ENCODE measurements at regions not wholly inside any gene's neighbourhood (a gene's known extent, or its start where the extent isn't known, plus 50 kb on each side); places are given as distances from the start of the nearest gene placed in this dataset.
"Not testable (repeated sequence)": the region's sequence is repeated elsewhere in the genome, so short reads cannot be mapped to it uniquely, and the experiment has no call there.

GRCh38 chr13:81230386-81230785 lies 889.5 kb upstream of the SPRY2 start:
- H3K36me3 ChIP-seq (ENCODE audit: control insufficient read depth in 2 of 3, insufficient read depth in 3 of 3, low read length in 3 of 3), result no peaks in the 10 kb centered on the region
- no peak overlapping the region for H3K4me3 ChIP-seq (ENCODE audit: low read length in 3 of 3)
- no peak overlapping the region for H3K9ac ChIP-seq (ENCODE audit: low read length in 3 of 3)
- H3K4me1 ChIP-seq (ENCODE audit: control insufficient read depth in 2 of 3, insufficient read depth in 2 of 3, low read depth in 1 of 3, low read length in 3 of 3), result no peaks in the 10 kb centered on the region
- no peak for FAIRE-seq
- no peaks in the 10 kb centered on the region for H3K9me3 ChIP-seq (ENCODE audit: control insufficient read depth in 2 of 3, insufficient read depth in 1 of 3, low read length in 3 of 3)
- TF ChIP-seq CTCF (IDR thresholded peaks at IDR 0.05; ENCODE audit: borderline replicate concordance, extremely low read depth, insufficient read depth), result no peak
- DNase-seq, result no peak
- no peak overlapping the region for H3K27ac ChIP-seq (ENCODE audit: low read depth in 2 of 2, low read length in 2 of 2)
- H3K27me3 ChIP-seq (ENCODE audit: control insufficient read depth, insufficient read depth, low read length), result no peaks in the 10 kb centered on the region
- intact Hi-C loops (cut with DNase I), result no loop called here

- H3K9ac ChIP-seq (ENCODE audit: low read length in 3 of 3); intact Hi-C loops (cut with DNase I); H3K9me3 ChIP-seq (ENCODE audit: control insufficient read depth in 2 of 3, insufficient read depth in 1 of 3, low read length in 3 of 3); H3K36me3 ChIP-seq (ENCODE audit: control insufficient read depth in 2 of 3, insufficient read depth in 3 of 3, low read length in 3 of 3); H3K27ac ChIP-seq (ENCODE audit: low read depth in 2 of 2, low read length in 2 of 2); H3K4me1 ChIP-seq (ENCODE audit: control insufficient read depth in 2 of 3, insufficient read depth in 2 of 3, low read depth in 1 of 3, low read length in 3 of 3); H3K27me3 ChIP-seq (ENCODE audit: control insufficient read depth, insufficient read depth, low read length); FAIRE-seq; H3K4me3 ChIP-seq (ENCODE audit: low read length in 3 of 3); DNase-seq: not testable (repeated sequence)
Observed at GRCh38 chr13:81226830-81227229, 885.9 kb upstream of the SPRY2 start.

DNA sequence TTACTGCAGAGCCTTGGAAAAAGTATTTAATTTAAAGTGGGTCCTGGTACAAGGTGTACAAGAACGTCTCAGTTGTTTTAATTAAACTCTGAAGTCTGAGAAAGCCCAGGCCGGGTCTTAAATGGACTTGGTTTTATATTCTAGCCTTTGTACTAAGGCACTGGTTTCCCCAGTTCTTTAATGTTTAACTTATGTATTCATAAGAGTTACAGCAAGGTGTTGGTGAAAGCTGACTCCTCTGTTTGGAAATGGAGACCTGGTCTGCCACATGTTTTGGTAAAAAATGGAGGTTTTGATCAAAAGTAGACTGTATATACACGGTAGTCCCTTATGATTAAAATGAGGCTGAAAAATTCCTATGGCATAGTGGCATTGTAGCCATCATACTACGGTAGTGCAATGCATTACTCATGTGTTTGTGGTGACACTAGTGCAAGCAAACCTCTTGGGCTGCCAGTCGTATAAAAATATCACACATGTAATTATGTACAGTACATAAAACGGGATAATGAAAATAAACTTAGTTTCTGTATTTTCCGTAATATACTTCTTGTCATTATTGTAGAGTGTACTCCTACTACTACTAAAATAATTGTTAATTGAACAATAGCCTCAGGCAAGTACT lies 883.4 kb upstream of the SPRY2 start:
- Histone ChIP-seq H3K4me1 (ENCODE audit: control insufficient read depth in 2 of 3, insufficient read depth in 2 of 3, low read depth in 1 of 3, low read length in 3 of 3) (no peaks in the 10 kb centered on the region), H3K36me3 (ENCODE audit: control insufficient read depth in 2 of 3, insufficient read depth in 3 of 3, low read length in 3 of 3) (no peaks in the 10 kb centered on the region), H3K4me3 (ENCODE audit: low read length in 3 of 3) (no peak overlapping the region), H3K27me3 (ENCODE audit: control insufficient read depth, insufficient read depth, low read length) (no peaks in the 10 kb centered on the region), H3K9ac (ENCODE audit: low read length in 3 of 3) (no peak overlapping the region), H3K27ac (ENCODE audit: low read depth in 2 of 2, low read length in 2 of 2) (no peak overlapping the region), H3K9me3 (ENCODE audit: control insufficient read depth in 2 of 3, insufficient read depth in 1 of 3, low read length in 3 of 3) (no peaks in the 10 kb centered on the region)
- peak in 2 of 5 donors; percentile 43 to 49 for DNase-seq
- TF ChIP-seq CTCF (IDR thresholded peaks at IDR 0.05; ENCODE audit: borderline replicate concordance, extremely low read depth, insufficient read depth), result no peak
- FAIRE-seq, result no peak
- intact Hi-C loops (cut with DNase I), result no loop called here

- Histone ChIP-seq H3K36me3 (ENCODE audit: control insufficient read depth in 2 of 3, insufficient read depth in 3 of 3, low read length in 3 of 3) (no peaks in the 10 kb centered on the region), H3K4me1 (ENCODE audit: control insufficient read depth in 2 of 3, insufficient read depth in 2 of 3, low read depth in 1 of 3, low read length in 3 of 3) (no peaks in the 10 kb centered on the region), H3K9ac (ENCODE audit: low read length in 3 of 3) (no peak overlapping the region), H3K9me3 (ENCODE audit: control insufficient read depth in 2 of 3, insufficient read depth in 1 of 3, low read length in 3 of 3) (no peaks in the 10 kb centered on the region), H3K27ac (ENCODE audit: low read depth in 2 of 2, low read length in 2 of 2) (no peak overlapping the region), H3K27me3 (ENCODE audit: control insufficient read depth, insufficient read depth, low read length) (no peaks in the 10 kb centered on the region), H3K4me3 (ENCODE audit: low read length in 3 of 3) (no peak overlapping the region)
- TF ChIP-seq CTCF (IDR thresholded peaks at IDR 0.05; ENCODE audit: borderline replicate concordance, extremely low read depth, insufficient read depth), result no peak
- no peak for FAIRE-seq
- intact Hi-C loops (cut with DNase I), result no loop called here
- DNase-seq, result no peak
Observed at GRCh38 chr13:81223778-81224177, 882.9 kb upstream of the SPRY2 start.
